ENCODE measurements at regions not wholly inside any gene's neighbourhood (a gene's known extent, or its start where the extent isn't known, plus 50 kb on each side); places are given as distances from the start of the nearest gene placed in this dataset.

- ATAC-seq, result no peak
These were observed 50.4 kb downstream of the RTL9 start for GRCh38 chrX:110408949-110409588.

- ATAC-seq, result peak; percentile 36
These were observed 51.3 kb downstream of the RTL9 start for GRCh38 chrX:110409925-110410324.

- ATAC-seq, result no peak
These were observed 52.0 kb downstream of the RTL9 start for GRCh38 chrX:110410603-110411002.

GRCh38 chrX:110412971-110413726 is 54.5 kb downstream of the RTL9 start:
- ATAC-seq, result peak; percentile 90

GRCh38 chrX:110413727-110414124 is 55.1 kb downstream of the RTL9 start:
- no peak for ATAC-seq

GRCh38 chrX:110414273-110414672 is 55.6 kb downstream of the RTL9 start:
- ATAC-seq, result no peak

GRCh38 chrX:110414679-110415439 is 56.2 kb downstream of the RTL9 start:
- no peak for ATAC-seq

- no peak for ATAC-seq
These were observed 57.0 kb downstream of the RTL9 start for GRCh38 chrX:110415440-110416170.

GRCh38 chrX:110417128-110417527 is 58.5 kb downstream of the RTL9 start:
- no peak for ATAC-seq

- ATAC-seq, result peak; percentile 71
These were observed 59.9 kb downstream of the RTL9 start for GRCh38 chrX:110418316-110419235.

- no peak for ATAC-seq
These were observed 60.9 kb downstream of the RTL9 start for GRCh38 chrX:110419512-110419911.

GRCh38 chrX:110420771-110421499 is 62.3 kb downstream of the RTL9 start:
- ATAC-seq, result peak; percentile 41

GRCh38 chrX:110421500-110422455 is 63.1 kb downstream of the RTL9 start:
- peak; percentile 73 for ATAC-seq

- no peak for ATAC-seq
These were observed 66.8 kb downstream of the RTL9 start for GRCh38 chrX:110425222-110426154.

GRCh38 chrX:110426155-110426504 is 67.5 kb downstream of the RTL9 start:
- ATAC-seq, result no peak

GRCh38 chrX:110427076-110427475 is 68.4 kb downstream of the RTL9 start:
- no peak for ATAC-seq

- ATAC-seq, result no peak
These were observed 69.5 kb downstream of the RTL9 start for GRCh38 chrX:110428144-110428543.

- no peak for ATAC-seq
These were observed 71.8 kb downstream of the RTL9 start for GRCh38 chrX:110430293-110431076.

All from esophagus mucosa (tissue), 1 donor.